GM23338 (cell line): ENCODE measurements at regions not wholly inside any gene's neighbourhood (a gene's known extent, or its start where the extent isn't known, plus 50 kb on each side); places are given as distances from the start of the nearest gene placed in this dataset.

ENCODE experiments used
- ATAC-seq: fragments of 200-7000 bp; cut with Tn5 transposase; 3 replicates; pipeline ENCODE4 v1.9.1; 2020
- DNase-seq: peaks from one replicate; pipeline ENCODE4 v3.0.0-alpha.2; 2015; ENCODE audit warnings: low spot score
- H2AFZ ChIP-seq: fragments of 200-600 bp; sonication (generic); 2 replicates; pipeline ENCODE4 v1.8.0; 2016; ENCODE audit warnings: antibody characterized with exemption, mild to moderate bottlenecking, moderate library complexity
- H3F3A ChIP-seq: fragments of 200-600 bp; sonication (generic); replicated peaks from 2 replicates; pipeline ENCODE4 v1.8.0; 2017; ENCODE audit warnings: antibody characterized with exemption, mixed run types, low read depth
- H3K27ac ChIP-seq: fragments of 200-600 bp; sonication (generic); 2 replicates; pipeline ENCODE4 v1.6.1; 2016; ENCODE audit warnings: low read depth
- H3K27me3 ChIP-seq: fragments of 200-600 bp; sonication (generic); 2 replicates; pipeline ENCODE4 v1.8.0; 2016; ENCODE audit warnings: mild to moderate bottlenecking, mixed run types, moderate library complexity; ENCODE audit not compliant: insufficient read depth
- H3K36me3 ChIP-seq: fragments of 200-600 bp; sonication (generic); 2 replicates; pipeline ENCODE4 v1.8.0; 2016; ENCODE audit warnings: mild to moderate bottlenecking; ENCODE audit not compliant: insufficient read depth
- H3K4me1 ChIP-seq: fragments of 200-600 bp; sonication (generic); 2 replicates; pipeline ENCODE4 v1.8.0; 2016; ENCODE audit warnings: mild to moderate bottlenecking, moderate library complexity; ENCODE audit not compliant: insufficient read depth
- H3K4me2 ChIP-seq: fragments of 200-600 bp; sonication (generic); 2 replicates; pipeline ENCODE4 v1.7.1; 2017; ENCODE audit warnings: mixed run types
- H3K4me3 ChIP-seq: fragments of 200-600 bp; sonication (generic); 2 replicates; pipeline ENCODE4 v1.6.1; 2016; ENCODE audit warnings: mixed run types
- H3K79me2 ChIP-seq: fragments of 200-600 bp; sonication (generic); replicated peaks from 2 replicates; pipeline ENCODE4 v1.8.0; 2017; ENCODE audit warnings: mild to moderate bottlenecking; ENCODE audit not compliant: insufficient read depth
- H3K9me2 ChIP-seq: fragments of 200-600 bp; sonication (generic); 2 replicates; pipeline ENCODE4 v1.8.0; 2017; ENCODE audit not compliant: insufficient read depth
- H4K20me1 ChIP-seq: fragments of 200-600 bp; sonication (generic); replicated peaks from 2 replicates; pipeline ENCODE4 v1.8.0; 2017; ENCODE audit warnings: mild to moderate bottlenecking; ENCODE audit not compliant: insufficient read depth
- H3K27ac Mint-ChIP-seq: 2 replicates; pipeline ENCODE4 v1.8.0; 2020; ENCODE audit warnings: inconsistent platforms, mild to moderate bottlenecking, moderate library complexity, mixed read lengths
- H3K27me3 Mint-ChIP-seq: 3 replicates; pipeline ENCODE4 v1.8.0; 2022; ENCODE audit warnings: low read depth, mild to moderate bottlenecking, moderate library complexity, mixed read lengths, inconsistent platforms; ENCODE audit not compliant: insufficient read depth, poor library complexity
- H3K36me3 Mint-ChIP-seq: 3 replicates; pipeline ENCODE4 v1.8.0; 2021; ENCODE audit warnings: low read depth, mild to moderate bottlenecking, inconsistent platforms, moderate library complexity, mixed read lengths
- H3K4me1 Mint-ChIP-seq: 3 replicates; pipeline ENCODE4 v1.8.0; 2020; ENCODE audit warnings: mild to moderate bottlenecking, inconsistent platforms, mixed read lengths
- H3K4me3 Mint-ChIP-seq: 3 replicates; pipeline ENCODE4 v1.8.0; 2021; ENCODE audit warnings: moderate library complexity, mild to moderate bottlenecking, inconsistent platforms, mixed read lengths
- H3K9me3 Mint-ChIP-seq: 3 replicates; pipeline ENCODE4 v1.8.0; 2020; ENCODE audit warnings: moderate library complexity, mild to moderate bottlenecking, inconsistent platforms, mixed read lengths
- CREB1 ChIP-seq: fragments of 250-450 bp; sonication (Bioruptor Pico); IDR thresholded peaks from 2 replicates; pipeline ENCODE4 v1.5.0; 2020; ENCODE audit warnings: low read depth, mild to moderate bottlenecking, moderate library complexity
- CTCF ChIP-seq, 2 experiments: fragments of 200-600 bp in 1 of 2; sonication (generic) in 1 of 2; conservative IDR thresholded peaks; 2 replicates each; pipeline versions ENCODE4 v1.5.1 to v1.6.1; 2016 to 2017; ENCODE audit warnings: antibody characterized with exemption in 2 of 2, low read depth in 2 of 2, mild to moderate bottlenecking in 2 of 2, moderate library complexity in 1 of 2
- ETS1 ChIP-seq: IDR thresholded peaks from 2 replicates; pipeline ENCODE4 v1.6.1; 2016; ENCODE audit warnings: antibody characterized with exemption
- REST ChIP-seq: IDR thresholded peaks from one replicate; pipeline ENCODE4 v1.6.1; 2018; ENCODE audit warnings: antibody characterized with exemption; ENCODE audit not compliant: unreplicated experiment
- STAT1 ChIP-seq: IDR thresholded peaks from one replicate; pipeline ENCODE4 v1.6.1; 2016; ENCODE audit warnings: antibody characterized with exemption; ENCODE audit not compliant: unreplicated experiment
- ZNF114 ChIP-seq: fragments of 250-450 bp; sonication (Bioruptor Pico); IDR thresholded peaks from 2 replicates; pipeline ENCODE4 v1.5.0; 2020; ENCODE audit warnings: mild to moderate bottlenecking, moderate library complexity
- ZNF331 ChIP-seq: fragments of 250-450 bp; sonication (Bioruptor Pico); IDR thresholded peaks from 2 replicates; pipeline ENCODE4 v1.5.0; 2020; ENCODE audit warnings: low read depth, mild to moderate bottlenecking, moderate library complexity

GRCh38 chr12:97640826-97641225 lies 178.2 kb downstream of the RMST start (continued):
- TF ChIP-seq CTCF (conservative IDR thresholded peaks at IDR 0.05; ENCODE audit: low read depth in 2 of 2): no peak
- no peak for TF ChIP-seq REST

GRCh38 chr12:97642911-97643310 lies 180.3 kb downstream of the RMST start:
- H3K4me3 Mint-ChIP-seq: no peak overlapping the region
- H3K27ac ChIP-seq: no peak overlapping the region
- H3K4me1 ChIP-seq: peaks cover 7% of the 10 kb centered on the region; the same call in 1 of the 2 replicates
- no peak overlapping the region for H2AFZ ChIP-seq
- TF ChIP-seq ZNF114 (CRISPR knock-in tag) (no peak), ZNF331 (CRISPR knock-in tag) (no peak), CREB1 (CRISPR knock-in tag) (no peak), STAT1 (no peak), ETS1 (no peak)
- no peaks in the 10 kb centered on the region for H3K9me3 Mint-ChIP-seq
- H3K4me3 ChIP-seq: no peak overlapping the region
- H3K27ac Mint-ChIP-seq: no peak overlapping the region
- H3F3A ChIP-seq: no peaks in the 10 kb centered on the region
- H3K9me2 ChIP-seq: peaks cover 7% of the 10 kb centered on the region; the same call in 1 of the 2 replicates
- ATAC-seq (no peak), DNase-seq (no peak)
- no peaks in the 10 kb centered on the region for H3K79me2 ChIP-seq
- no peak overlapping the region for H3K4me2 ChIP-seq
- H4K20me1 ChIP-seq: no peaks in the 10 kb centered on the region
- H3K4me1 Mint-ChIP-seq: peaks cover 8% of the 10 kb centered on the region; the same call in 2 of the 3 replicates
- H3K36me3 Mint-ChIP-seq: no peaks in the 10 kb centered on the region
- H3K27me3 Mint-ChIP-seq: peaks cover 2% of the 10 kb centered on the region
- no peaks in the 10 kb centered on the region for H3K36me3 ChIP-seq
- H3K27me3 ChIP-seq: no peaks in the 10 kb centered on the region

- no peaks in the 10 kb centered on the region for H3K27me3 ChIP-seq
- no peak for ATAC-seq
- no peaks in the 10 kb centered on the region for H4K20me1 ChIP-seq
- TF ChIP-seq ZNF331 (CRISPR knock-in tag): no peak
- TF ChIP-seq ZNF114 (CRISPR knock-in tag): no peak
- peaks cover 7% of the 10 kb centered on the region; the same call in 1 of the 2 replicates for H3K4me1 ChIP-seq
- no peaks in the 10 kb centered on the region for H3F3A ChIP-seq
- H3K4me3 ChIP-seq: no peak overlapping the region
- Mint-ChIP-seq H3K27ac (no peak overlapping the region), H3K27me3 (no peaks in the 10 kb centered on the region), H3K36me3 (peaks cover 3% of the 10 kb centered on the region; the same call in 1 of the 3 replicates), H3K4me3 (no peak overlapping the region), H3K9me3 (peaks cover 5% of the 10 kb centered on the region), H3K4me1 (peaks cover 8% of the 10 kb centered on the region; the same call in 2 of the 3 replicates)
- DNase-seq: no peak
- no peaks in the 10 kb centered on the region for H3K79me2 ChIP-seq
- no peak overlapping the region for H3K4me2 ChIP-seq
- no peaks in the 10 kb centered on the region for H3K36me3 ChIP-seq
- H3K27ac ChIP-seq: no peak overlapping the region
- H3K9me2 ChIP-seq: peaks cover 7% of the 10 kb centered on the region; the same call in 1 of the 2 replicates
- no peak overlapping the region; the same call in 1 of the 2 replicates for H2AFZ ChIP-seq
These were observed 181.3 kb downstream of the RMST start for GRCh38 chr12:97643924-97644323.
